Endothelial cell of umbilical vein (primary cell): ENCODE measurements at regions not wholly inside any gene's neighbourhood (a gene's known extent, or its start where the extent isn't known, plus 50 kb on each side); places are given as distances from the start of the nearest gene placed in this dataset.

Experiments
- BruUV-seq: library from RNA; stranded (reverse); fragments of 400-500 nt; replicated peaks from 2 replicates; lab custom pipeline; 2021; lab: Mats Ljungman, UMichigan
- CTCF ChIA-PET: fragments of 300-600, 350-600 bp; sonication (Branson Sonifier 250); formaldehyde crosslinking; loops from one replicate; lab custom pipeline; 2021; ENCODE audit warnings: antibody characterized with exemption, inconsistent platforms; lab: Charles Lee
- POLR2A ChIA-PET: fragments of 300-600, 350-600 bp; sonication (Branson Sonifier 250); formaldehyde crosslinking; loops from one replicate; lab custom pipeline; 2021; ENCODE audit warnings: antibody characterized with exemption, inconsistent platforms; lab: Charles Lee
- DNase-seq: peaks from one replicate; pipeline ENCODE4 v3.0.0-alpha.2; 2011; ENCODE audit warnings: low read depth, low spot score
- FAIRE-seq: peaks from 2 replicates; lab custom pipeline; 2011; peaks lifted over from hg19 to GRCh38; lab: Jason Lieb, UNC
- H2AFZ ChIP-seq: 2 replicates; pipeline ENCODE4 v1.6.0; 2012; ENCODE audit warnings: low read depth, low read length, control low read depth, inconsistent platforms
- H3K27ac ChIP-seq: 2 replicates; pipeline ENCODE4 v1.5.1; 2011; ENCODE audit warnings: low read depth, mild to moderate bottlenecking, control low read depth, low read length, moderate library complexity; ENCODE audit not compliant: insufficient read depth
- H3K27me3 ChIP-seq, 2 experiments: 2 replicates each; pipeline versions ENCODE4 v1.6.0 to v1.6.1; 2011; ENCODE audit warnings: low read length in 2 of 2, mixed read lengths in 1 of 2; ENCODE audit not compliant: control insufficient read depth in 2 of 2, insufficient read depth in 2 of 2
- H3K36me3 ChIP-seq, 2 experiments: 2 replicates in 1 of 2; 3 replicates in 1 of 2; pipeline ENCODE4 v1.5.1; 2011; ENCODE audit warnings: low read length in 2 of 2, mild to moderate bottlenecking in 1 of 2, moderate library complexity in 1 of 2; ENCODE audit not compliant: control insufficient read depth in 2 of 2, insufficient read depth in 2 of 2; ENCODE audit errors: extremely low read depth in 1 of 2
- H3K4me1 ChIP-seq: 3 replicates; pipeline ENCODE4 v1.5.1; 2011; ENCODE audit warnings: mild to moderate bottlenecking, low read length; ENCODE audit not compliant: control insufficient read depth, insufficient read depth; ENCODE audit errors: extremely low read depth
- H3K4me2 ChIP-seq: 2 replicates; pipeline ENCODE4 v1.6.1; 2011; ENCODE audit warnings: low read length, control low read depth, mixed read lengths; ENCODE audit not compliant: insufficient read depth
- H3K4me3 ChIP-seq, 3 experiments: fragments of 200-600 bp in 1 of 3; sonication (generic), shearing (Covaris generic) in 1 of 3; replicated peaks in 1 of 3; 2 replicates each; pipeline ENCODE4 v1.5.1; 2011 to 2016; ENCODE audit warnings: control low read depth in 3 of 3, low read length in 3 of 3, mild to moderate bottlenecking in 2 of 3, inconsistent platforms in 1 of 3, low read depth in 1 of 3, moderate library complexity in 1 of 3; ENCODE audit not compliant: insufficient read depth in 1 of 3
- H3K79me2 ChIP-seq: 2 replicates; pipeline ENCODE4 v1.6.0; 2012; ENCODE audit warnings: low read length, inconsistent platforms; ENCODE audit not compliant: control insufficient read depth, insufficient read depth
- H3K9ac ChIP-seq: replicated peaks from 2 replicates; pipeline ENCODE3; 2011; ENCODE audit warnings: low read length, control low read depth; ENCODE audit not compliant: insufficient read depth; ENCODE audit errors: extremely low read depth
- H3K9me1 ChIP-seq: replicated peaks from 3 replicates; pipeline ENCODE4 v1.6.0; 2011; ENCODE audit warnings: mild to moderate bottlenecking, low read length; ENCODE audit not compliant: control insufficient read depth, insufficient read depth; ENCODE audit errors: extremely low read depth
- H3K9me3 ChIP-seq: replicated peaks from 2 replicates; pipeline ENCODE4 v1.5.1; 2012; ENCODE audit warnings: low read length, inconsistent platforms; ENCODE audit not compliant: control insufficient read depth, insufficient read depth
- H4K20me1 ChIP-seq: replicated peaks from 2 replicates; pipeline ENCODE3; 2011; ENCODE audit warnings: mild to moderate bottlenecking, low read length; ENCODE audit not compliant: control insufficient read depth, insufficient read depth; ENCODE audit errors: extremely low read depth
- EZH2 ChIP-seq: IDR thresholded peaks from 2 replicates; pipeline ENCODE4 v1.6.1; 2012; ENCODE audit warnings: borderline replicate concordance, low read depth, mild to moderate bottlenecking, moderate library complexity, low read length, inconsistent platforms; ENCODE audit not compliant: severe bottlenecking
- FOS ChIP-seq: IDR thresholded peaks from 2 replicates; pipeline ENCODE4 v1.6.1; 2011; ENCODE audit warnings: mild to moderate bottlenecking, low read length, moderate library complexity, borderline replicate concordance; ENCODE audit not compliant: insufficient read depth
- GATA2 ChIP-seq: IDR thresholded peaks from 2 replicates; pipeline ENCODE4 v1.7.0; 2011; ENCODE audit warnings: low read depth, mild to moderate bottlenecking, moderate library complexity, mixed read lengths, low read length; ENCODE audit not compliant: insufficient read length, insufficient read depth
- JUN ChIP-seq: IDR thresholded peaks from 2 replicates; pipeline ENCODE4 v1.6.1; 2011; ENCODE audit warnings: borderline replicate concordance, low read depth; ENCODE audit not compliant: insufficient read length, insufficient read depth
- MYC ChIP-seq: IDR thresholded peaks from one replicate; pipeline ENCODE4 v1.6.1; 2011; ENCODE audit warnings: mild to moderate bottlenecking, low read depth, low read length
- POLR2A ChIP-seq: IDR thresholded peaks from 2 replicates; pipeline ENCODE4 v1.6.1; 2012; ENCODE audit warnings: low read depth, mild to moderate bottlenecking, control low read depth, low read length
- POLR2AphosphoS5 ChIP-seq: IDR thresholded peaks from 2 replicates; pipeline ENCODE4 v1.6.1; 2012; ENCODE audit warnings: low read depth, mild to moderate bottlenecking, control low read depth, low read length, moderate library complexity; ENCODE audit not compliant: insufficient read depth
- dilution Hi-C: fragments of 300-500 bp; cut with MboI; formaldehyde crosslinking; loops from one replicate; pipeline ENCODE4 v1.15.0; 2019; ENCODE audit warnings: low sequenced_read_pairs; ENCODE audit not compliant: extremely low pct_ligation_motif_present
- intact Hi-C: fragments of 100-400 bp; cut with micrococcal nuclease; formaldehyde crosslinking; loops from one replicate; pipeline ENCODE4 v1.10.0; 2022
- TF ChIP-seq, protein P1 (sequence below), 2 donors: IDR thresholded peaks; 1 replicate in 1 of 2; 2 replicates in 1 of 2; pipeline ENCODE4 v1.5.1; 2011; ENCODE audit warnings: low read length in 2 of 2, mild to moderate bottlenecking in 2 of 2, moderate library complexity in 2 of 2, control low read depth in 1 of 2, inconsistent platforms in 1 of 2, low read depth in 1 of 2; ENCODE audit not compliant: insufficient read depth in 1 of 2; ENCODE audit errors: extremely low read depth in 1 of 2
- TF ChIP-seq, protein P2 (sequence below): IDR thresholded peaks from 2 replicates; pipeline ENCODE4 v1.6.1; 2011; ENCODE audit not compliant: insufficient read depth, insufficient read length

DNA sequence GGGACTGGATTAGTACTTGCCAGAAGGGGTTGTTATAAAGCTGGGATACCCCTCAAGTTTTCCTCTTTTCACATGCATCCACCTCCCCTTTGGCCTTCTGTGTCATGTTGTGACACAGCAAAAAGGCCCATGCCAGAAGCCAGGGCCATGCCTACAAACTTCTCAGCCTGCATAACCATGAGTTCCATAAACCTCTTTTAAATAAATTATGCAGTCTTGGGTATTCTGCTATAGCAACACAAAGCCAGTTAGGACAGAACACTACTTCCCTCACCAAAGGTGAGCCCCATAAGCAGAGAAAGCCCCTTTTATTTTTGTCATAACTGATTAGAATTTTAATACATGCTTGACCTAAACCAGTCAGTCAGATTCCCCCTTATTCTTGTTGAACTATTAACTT, 801.3 kb downstream of the DNAH5 start:
- FAIRE-seq (no peak), DNase-seq (no peak)
- H3K9me1 ChIP-seq: no peaks in the 10 kb centered on the region
- BruUV-seq: no TSS peak
- H3K4me1 ChIP-seq: no peaks in the 10 kb centered on the region
- no peaks in the 10 kb centered on the region for H3K79me2 ChIP-seq
- H3K36me3 ChIP-seq: no peaks in the 10 kb centered on the region
- dilution Hi-C loops: no loop called here
- H3K27ac ChIP-seq: no peak overlapping the region
- H3K4me3 ChIP-seq: no peak overlapping the region
- no peaks in the 10 kb centered on the region for H4K20me1 ChIP-seq
- intact Hi-C loops: no loop called here
- H3K9me3 ChIP-seq: no peaks in the 10 kb centered on the region
- no peak overlapping the region for H3K4me2 ChIP-seq
- no peak overlapping the region for H2AFZ ChIP-seq
- POLR2A ChIA-PET: no interaction called here
- CTCF ChIA-PET: no interaction called here
- H3K9ac ChIP-seq: no peak overlapping the region
- TF ChIP-seq, protein P1, sequence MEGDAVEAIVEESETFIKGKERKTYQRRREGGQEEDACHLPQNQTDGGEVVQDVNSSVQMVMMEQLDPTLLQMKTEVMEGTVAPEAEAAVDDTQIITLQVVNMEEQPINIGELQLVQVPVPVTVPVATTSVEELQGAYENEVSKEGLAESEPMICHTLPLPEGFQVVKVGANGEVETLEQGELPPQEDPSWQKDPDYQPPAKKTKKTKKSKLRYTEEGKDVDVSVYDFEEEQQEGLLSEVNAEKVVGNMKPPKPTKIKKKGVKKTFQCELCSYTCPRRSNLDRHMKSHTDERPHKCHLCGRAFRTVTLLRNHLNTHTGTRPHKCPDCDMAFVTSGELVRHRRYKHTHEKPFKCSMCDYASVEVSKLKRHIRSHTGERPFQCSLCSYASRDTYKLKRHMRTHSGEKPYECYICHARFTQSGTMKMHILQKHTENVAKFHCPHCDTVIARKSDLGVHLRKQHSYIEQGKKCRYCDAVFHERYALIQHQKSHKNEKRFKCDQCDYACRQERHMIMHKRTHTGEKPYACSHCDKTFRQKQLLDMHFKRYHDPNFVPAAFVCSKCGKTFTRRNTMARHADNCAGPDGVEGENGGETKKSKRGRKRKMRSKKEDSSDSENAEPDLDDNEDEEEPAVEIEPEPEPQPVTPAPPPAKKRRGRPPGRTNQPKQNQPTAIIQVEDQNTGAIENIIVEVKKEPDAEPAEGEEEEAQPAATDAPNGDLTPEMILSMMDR (IDR thresholded peaks at IDR 0.05; ENCODE audit: extremely low read depth in 1 of 2, insufficient read depth in 1 of 2, low read depth in 1 of 2, low read length in 2 of 2): no peak
- TF ChIP-seq, protein P2, sequence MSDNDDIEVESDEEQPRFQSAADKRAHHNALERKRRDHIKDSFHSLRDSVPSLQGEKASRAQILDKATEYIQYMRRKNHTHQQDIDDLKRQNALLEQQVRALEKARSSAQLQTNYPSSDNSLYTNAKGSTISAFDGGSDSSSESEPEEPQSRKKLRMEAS: no peak
- TF ChIP-seq POLR2AphosphoS5 (no peak), POLR2A (no peak), JUN (no peak), MYC (no peak), EZH2 (no peak), GATA2 (no peak), FOS (no peak)
- H3K27me3 ChIP-seq: no peaks in the 10 kb centered on the region
